Bone marrow (tissue), 2 donors: ENCODE measurements at regions not wholly inside any gene's neighbourhood (a gene's known extent, or its start where the extent isn't known, plus 50 kb on each side); places are given as distances from the start of the nearest gene placed in this dataset.

Experiments used
- DNase-seq, 2 donors: peaks; one replicate each; lab custom pipeline; 2025; lab: John Stamatoyannopoulos, UW

GRCh38 chr3:22225161-22225560 lies 474.2 kb upstream of the ZNF385D start:
- DNase-seq = no peak

- DNase-seq = no peak
Observed at GRCh38 chr3:22228705-22229104, 477.7 kb upstream of the ZNF385D start.

GRCh38 chr3:22231061-22231460 lies 480.1 kb upstream of the ZNF385D start:
- DNase-seq = no peak

- no peak for DNase-seq
Observed at GRCh38 chr3:22236490-22237270, 485.7 kb upstream of the ZNF385D start.

GRCh38 chr3:22239011-22239410 lies 488.0 kb upstream of the ZNF385D start:
- DNase-seq = no peak

- no peak for DNase-seq
Observed at GRCh38 chr3:22241110-22241509, 490.1 kb upstream of the ZNF385D start.

GRCh38 chr3:22244761-22245521 lies 493.9 kb upstream of the ZNF385D start:
- no peak for DNase-seq

- DNase-seq = no peak
Observed at GRCh38 chr3:22245811-22246583, 495.0 kb upstream of the ZNF385D start.

GRCh38 chr3:22249658-22250057 lies 498.6 kb upstream of the ZNF385D start:
- no peak for DNase-seq

GRCh38 chr3:22257252-22257651 lies 506.2 kb upstream of the ZNF385D start:
- DNase-seq = no peak

- DNase-seq = no peak
Observed at GRCh38 chr3:22262386-22262785, 511.4 kb upstream of the ZNF385D start.

GRCh38 chr3:22263042-22263441 lies 512.0 kb upstream of the ZNF385D start:
- DNase-seq = no peak

- DNase-seq = no peak
Observed at GRCh38 chr3:22265403-22265802, 514.4 kb upstream of the ZNF385D start.

- no peak for DNase-seq
Observed at GRCh38 chr3:22269831-22270230, 518.8 kb upstream of the ZNF385D start.

GRCh38 chr3:22276351-22276750 lies 525.3 kb upstream of the ZNF385D start:
- no peak for DNase-seq

GRCh38 chr3:22284559-22284958 lies 533.5 kb upstream of the ZNF385D start:
- no peak for DNase-seq

- no peak for DNase-seq
Observed at GRCh38 chr3:22288756-22289155, 537.7 kb upstream of the ZNF385D start.

GRCh38 chr3:22292681-22293080 lies 541.7 kb upstream of the ZNF385D start:
- no peak for DNase-seq

GRCh38 chr3:22296601-22297000 lies 545.6 kb upstream of the ZNF385D start:
- no peak for DNase-seq

- no peak for DNase-seq
Observed at GRCh38 chr3:22297436-22297835, 546.4 kb upstream of the ZNF385D start.

GRCh38 chr3:22306454-22306853 lies 555.4 kb upstream of the ZNF385D start:
- DNase-seq = no peak

- DNase-seq = no peak
Observed at GRCh38 chr3:22308871-22309270, 557.9 kb upstream of the ZNF385D start.

GRCh38 chr3:22315925-22316324 lies 564.9 kb upstream of the ZNF385D start:
- DNase-seq = no peak
